AG09309 (cell line): ENCODE measurements at regions not wholly inside any gene's neighbourhood (a gene's known extent, or its start where the extent isn't known, plus 50 kb on each side); places are given as distances from the start of the nearest gene placed in this dataset.

Experiments
- DNase-seq: peaks from one replicate; pipeline ENCODE4 v3.0.0-alpha.2; 2010; ENCODE audit warnings: low read depth
- H3K4me3 ChIP-seq: 2 replicates; pipeline ENCODE4 v1.5.1; 2011; ENCODE audit warnings: mild to moderate bottlenecking, low read depth, low read length, moderate library complexity; ENCODE audit not compliant: control insufficient read depth
- CTCF ChIP-seq: IDR thresholded peaks from 2 replicates; pipeline ENCODE4 v1.5.1; 2011; ENCODE audit warnings: mild to moderate bottlenecking, low read depth, low read length, inconsistent platforms; ENCODE audit not compliant: insufficient read depth, control insufficient read depth; ENCODE audit errors: missing control alignments

GRCh38 chr3:30112411-30112810, 494.0 kb upstream of the TGFBR2 start:
- DNase-seq: no peak
- H3K4me3 ChIP-seq: no peak overlapping the region
- TF ChIP-seq CTCF: no peak

- no peak for DNase-seq
- H3K4me3 ChIP-seq: no peak overlapping the region
- peak; percentile 55 for TF ChIP-seq CTCF
Observed at GRCh38 chr3:30112902-30113484, 493.4 kb upstream of the TGFBR2 start.

GRCh38 chr3:30113906-30114305, 492.5 kb upstream of the TGFBR2 start:
- no peak overlapping the region for H3K4me3 ChIP-seq
- DNase-seq: no peak
- TF ChIP-seq CTCF: no peak

GRCh38 chr3:30114918-30115317, 491.5 kb upstream of the TGFBR2 start:
- DNase-seq: no peak
- H3K4me3 ChIP-seq: no peak overlapping the region
- TF ChIP-seq CTCF: no peak

GRCh38 chr3:30122359-30122758, 484.0 kb upstream of the TGFBR2 start:
- no peak for TF ChIP-seq CTCF
- H3K4me3 ChIP-seq: no peak overlapping the region
- no peak for DNase-seq

GRCh38 chr3:30123224-30123623, 483.2 kb upstream of the TGFBR2 start:
- no peak for TF ChIP-seq CTCF
- DNase-seq: no peak
- no peak overlapping the region for H3K4me3 ChIP-seq

GRCh38 chr3:30123755-30124154, 482.6 kb upstream of the TGFBR2 start:
- no peak overlapping the region for H3K4me3 ChIP-seq
- TF ChIP-seq CTCF: no peak
- DNase-seq: no peak
